DOHH2 (cell line): ENCODE measurements at regions not wholly inside any gene's neighbourhood (a gene's known extent, or its start where the extent isn't known, plus 50 kb on each side); places are given as distances from the start of the nearest gene placed in this dataset.

ENCODE experiments used
- EZH2phosphoT487 ChIP-seq: fragments of 200-600 bp; sonication (generic); IDR thresholded peaks from 2 replicates; pipeline ENCODE4 v1.6.1; 2017; ENCODE audit warnings: borderline replicate concordance, mild to moderate bottlenecking, antibody characterized with exemption, low read length, moderate library complexity, mixed read lengths
- TF ChIP-seq, protein P1 (sequence below): fragments of 200-600 bp; sonication (generic); IDR thresholded peaks from one replicate; pipeline ENCODE4 v1.5.1; 2014; ENCODE audit warnings: antibody characterized with exemption, mild to moderate bottlenecking, low read depth, low read length; ENCODE audit not compliant: poor library complexity, severe bottlenecking

DNA sequence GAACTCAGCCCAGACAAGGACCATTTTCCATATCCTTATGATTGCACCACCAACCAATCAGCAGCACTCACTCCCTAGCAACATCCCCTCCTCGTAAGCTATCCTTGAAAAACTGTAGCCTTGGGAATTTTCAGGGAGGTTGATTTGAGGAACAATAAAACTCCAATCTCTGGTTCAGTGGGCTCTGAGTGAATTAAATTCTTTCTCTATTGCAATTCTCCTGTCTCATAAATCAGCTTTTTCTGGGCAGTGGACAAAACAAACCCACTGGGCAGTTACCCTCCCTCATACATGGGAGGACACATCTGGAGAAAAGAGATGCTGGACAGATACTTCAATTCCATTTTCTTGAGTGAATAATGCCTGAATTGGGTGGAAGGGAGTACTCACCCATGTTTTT lies 115.4 kb upstream of the STXBP5 start:
- TF ChIP-seq, protein P1, sequence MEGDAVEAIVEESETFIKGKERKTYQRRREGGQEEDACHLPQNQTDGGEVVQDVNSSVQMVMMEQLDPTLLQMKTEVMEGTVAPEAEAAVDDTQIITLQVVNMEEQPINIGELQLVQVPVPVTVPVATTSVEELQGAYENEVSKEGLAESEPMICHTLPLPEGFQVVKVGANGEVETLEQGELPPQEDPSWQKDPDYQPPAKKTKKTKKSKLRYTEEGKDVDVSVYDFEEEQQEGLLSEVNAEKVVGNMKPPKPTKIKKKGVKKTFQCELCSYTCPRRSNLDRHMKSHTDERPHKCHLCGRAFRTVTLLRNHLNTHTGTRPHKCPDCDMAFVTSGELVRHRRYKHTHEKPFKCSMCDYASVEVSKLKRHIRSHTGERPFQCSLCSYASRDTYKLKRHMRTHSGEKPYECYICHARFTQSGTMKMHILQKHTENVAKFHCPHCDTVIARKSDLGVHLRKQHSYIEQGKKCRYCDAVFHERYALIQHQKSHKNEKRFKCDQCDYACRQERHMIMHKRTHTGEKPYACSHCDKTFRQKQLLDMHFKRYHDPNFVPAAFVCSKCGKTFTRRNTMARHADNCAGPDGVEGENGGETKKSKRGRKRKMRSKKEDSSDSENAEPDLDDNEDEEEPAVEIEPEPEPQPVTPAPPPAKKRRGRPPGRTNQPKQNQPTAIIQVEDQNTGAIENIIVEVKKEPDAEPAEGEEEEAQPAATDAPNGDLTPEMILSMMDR = no peak
- TF ChIP-seq EZH2phosphoT487 = no peak
